Esophagus muscularis mucosa (tissue), 4 donors: ENCODE measurements at regions not wholly inside any gene's neighbourhood (a gene's known extent, or its start where the extent isn't known, plus 50 kb on each side); places are given as distances from the start of the nearest gene placed in this dataset.

Experiments used
- DNase-seq: peaks from one replicate; pipeline ENCODE4 v3.0.0-alpha.2; 2017; ENCODE audit errors: extremely low spot score
- H3K27ac ChIP-seq, 4 donors: fragments of 200-600 bp; sonication (generic); replicated peaks in 1 of 4; 1 replicate in 3 of 4; 2 replicates in 1 of 4; pipeline ENCODE4 v1.5.1; 2016 to 2019; ENCODE audit warnings: mild to moderate bottlenecking in 1 of 4
- H3K27me3 ChIP-seq, 4 donors: fragments of 200-600 bp; sonication (generic); one replicate each; pipeline versions ENCODE4 v1.5.1 to v1.6.0; 2016 to 2019
- H3K36me3 ChIP-seq, 4 donors: fragments of 200-600 bp; sonication (generic); one replicate each; pipeline ENCODE4 v1.5.1; 2016 to 2019
- H3K4me1 ChIP-seq, 4 donors: fragments of 200-600 bp; sonication (generic); one replicate each; pipeline ENCODE4 v1.5.1; 2016 to 2019
- H3K4me3 ChIP-seq, 4 donors: fragments of 200-600 bp; sonication (generic); 1 replicate in 2 of 4; 2 replicates in 2 of 4; pipeline ENCODE4 v1.5.1; 2016 to 2019; ENCODE audit warnings: mild to moderate bottlenecking in 4 of 4, moderate library complexity in 1 of 4
- H3K9me3 ChIP-seq, 4 donors: fragments of 200-600 bp; sonication (generic); 1 replicate in 3 of 4; 2 replicates in 1 of 4; pipeline ENCODE4 v1.5.1; 2016 to 2019
- EP300 ChIP-seq: sonication (generic); formaldehyde crosslinking; IDR thresholded peaks from one replicate; pipeline ENCODE4 v1.6.1; 2017; ENCODE audit warnings: antibody characterized with exemption
- POLR2A ChIP-seq: fragments of 450-650 bp; IDR thresholded peaks from one replicate; pipeline ENCODE4 v1.6.1; 2017; ENCODE audit warnings: antibody characterized with exemption, moderate library complexity, mild to moderate bottlenecking, low read depth
- POLR2AphosphoS5 ChIP-seq, 2 donors: sonication (generic); formaldehyde crosslinking; IDR thresholded peaks; one replicate each; pipeline ENCODE4 v1.6.1; 2017; ENCODE audit warnings: antibody characterized with exemption in 2 of 2
- WGBS: methylation state at CpG from one replicate; pipeline ENCODE4 v1.1.5; 2018; 5-methylcytosine and 5-hydroxymethylcytosine counted together
- intact Hi-C: fragments of 100-400 bp; cut with DNase I; formaldehyde crosslinking; loops from one replicate; pipeline ENCODE4 v1.15.1; 2023
- TF ChIP-seq, protein P1 (sequence below), 3 experiments: fragments of 200-600 bp in 2 of 3; fragments of 450-650 bp in 1 of 3; sonication (generic) in 2 of 3; IDR thresholded peaks; one replicate each; pipeline ENCODE4 v1.5.1; 2017 to 2019; ENCODE audit warnings: antibody characterized with exemption in 3 of 3, mild to moderate bottlenecking in 2 of 3, moderate library complexity in 1 of 3

DNA sequence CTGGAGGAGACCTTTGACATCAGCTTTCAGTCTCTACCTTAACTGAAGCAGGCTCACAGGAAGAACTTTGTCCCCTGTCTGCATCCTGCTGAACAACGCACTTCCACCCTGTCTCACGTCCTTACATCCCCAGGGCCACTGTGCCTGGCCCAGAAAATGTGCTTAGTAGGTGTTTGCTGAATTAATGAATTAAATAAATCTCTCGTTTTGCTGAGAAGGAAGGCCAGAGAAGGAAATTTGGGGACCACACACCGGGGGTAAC is 54.3 kb upstream of the CREB3L1 start:
- Histone ChIP-seq H3K9me3 (no peaks in the 10 kb centered on the region), H3K27ac (no peak overlapping the region), H3K4me3 (no peak overlapping the region), H3K36me3 (no peaks in the 10 kb centered on the region), H3K4me1 (no peaks in the 10 kb centered on the region), H3K27me3 (peaks cover 0 to 21% (median 0%) of the 10 kb centered on the region in 4 donors)
- WGBS = 91% methylated on average over 4 of the region's 4 CpGs
- no peak for DNase-seq
- TF ChIP-seq EP300 (no peak), POLR2A (no peak), POLR2AphosphoS5 (IDR thresholded peaks at IDR 0.05) (no peak)
- TF ChIP-seq, protein P1, sequence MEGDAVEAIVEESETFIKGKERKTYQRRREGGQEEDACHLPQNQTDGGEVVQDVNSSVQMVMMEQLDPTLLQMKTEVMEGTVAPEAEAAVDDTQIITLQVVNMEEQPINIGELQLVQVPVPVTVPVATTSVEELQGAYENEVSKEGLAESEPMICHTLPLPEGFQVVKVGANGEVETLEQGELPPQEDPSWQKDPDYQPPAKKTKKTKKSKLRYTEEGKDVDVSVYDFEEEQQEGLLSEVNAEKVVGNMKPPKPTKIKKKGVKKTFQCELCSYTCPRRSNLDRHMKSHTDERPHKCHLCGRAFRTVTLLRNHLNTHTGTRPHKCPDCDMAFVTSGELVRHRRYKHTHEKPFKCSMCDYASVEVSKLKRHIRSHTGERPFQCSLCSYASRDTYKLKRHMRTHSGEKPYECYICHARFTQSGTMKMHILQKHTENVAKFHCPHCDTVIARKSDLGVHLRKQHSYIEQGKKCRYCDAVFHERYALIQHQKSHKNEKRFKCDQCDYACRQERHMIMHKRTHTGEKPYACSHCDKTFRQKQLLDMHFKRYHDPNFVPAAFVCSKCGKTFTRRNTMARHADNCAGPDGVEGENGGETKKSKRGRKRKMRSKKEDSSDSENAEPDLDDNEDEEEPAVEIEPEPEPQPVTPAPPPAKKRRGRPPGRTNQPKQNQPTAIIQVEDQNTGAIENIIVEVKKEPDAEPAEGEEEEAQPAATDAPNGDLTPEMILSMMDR (IDR thresholded peaks at IDR 0.05) = no peak
- intact Hi-C loops = no loop called here

DNA sequence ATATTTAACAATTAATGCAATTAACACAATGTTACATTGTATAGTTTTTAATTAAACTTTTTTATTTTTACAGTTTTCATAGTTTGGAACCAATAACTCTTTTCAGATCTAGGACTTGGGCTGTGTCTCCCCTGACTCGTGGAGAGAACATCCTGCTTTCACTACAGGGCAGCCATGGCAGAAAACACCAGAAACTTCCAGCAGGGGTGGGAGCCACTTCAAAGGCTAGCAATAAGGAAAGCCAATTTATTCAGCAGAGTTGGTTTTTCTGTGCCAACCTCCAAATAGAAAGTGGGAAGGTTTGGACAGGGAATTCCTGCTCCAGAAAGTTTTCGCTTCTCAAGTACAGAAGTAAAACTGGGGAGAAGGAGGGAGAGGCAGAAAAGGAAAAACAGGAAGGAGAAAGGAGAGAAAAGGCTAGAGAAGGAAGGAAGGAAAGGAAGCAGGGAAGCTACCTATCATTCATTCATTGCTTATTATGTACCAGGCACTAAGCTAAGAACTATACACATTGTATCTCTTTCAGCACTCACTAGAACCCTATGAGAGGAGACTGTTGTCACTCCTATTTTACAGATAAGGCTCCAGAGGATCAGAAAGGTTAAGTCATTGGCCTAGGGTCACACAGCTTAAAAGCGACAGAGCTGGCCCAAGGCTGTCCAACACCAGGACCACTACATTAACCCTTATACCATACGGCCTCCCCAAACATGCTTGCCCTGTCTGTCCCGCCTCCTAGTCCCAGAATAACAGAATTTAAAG is 54.8 kb upstream of the CREB3L1 start:
- Histone ChIP-seq H3K9me3 (no peaks in the 10 kb centered on the region), H3K4me3 (no peak overlapping the region), H3K4me1 (no peaks in the 10 kb centered on the region), H3K27me3 (peaks cover 0 to 16% (median 0%) of the 10 kb centered on the region in 4 donors), H3K36me3 (no peaks in the 10 kb centered on the region), H3K27ac (no peak overlapping the region)
- TF ChIP-seq EP300 = no peak
- TF ChIP-seq, protein P1 (IDR thresholded peaks at IDR 0.05) = no peak
- no peak for TF ChIP-seq POLR2AphosphoS5 (IDR thresholded peaks at IDR 0.05)
- 70% methylated on average over 5 of the region's 5 CpGs for WGBS
- DNase-seq = no peak
- intact Hi-C loops = no loop called here

DNA sequence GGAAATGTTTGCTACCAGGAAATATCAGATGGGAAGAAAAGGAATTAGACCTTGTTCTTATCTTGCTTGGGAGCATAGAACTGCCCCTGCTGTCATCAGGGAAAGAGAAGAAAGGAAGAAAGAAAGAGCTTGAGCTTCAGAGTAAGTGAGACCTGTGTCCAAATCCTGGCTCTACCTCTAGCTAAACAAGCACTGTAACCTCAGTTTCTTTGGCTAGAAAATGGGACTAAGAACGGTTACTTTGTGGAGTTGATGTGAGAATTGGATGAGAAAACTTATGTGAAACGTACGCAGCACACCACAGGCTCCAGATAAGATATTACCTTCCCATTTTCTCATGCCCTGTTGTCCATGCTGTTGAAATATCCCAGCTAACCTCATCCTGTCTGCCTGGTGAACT is 57.1 kb upstream of the CREB3L1 start:
- Histone ChIP-seq H3K36me3 (no peaks in the 10 kb centered on the region), H3K9me3 (no peaks in the 10 kb centered on the region), H3K27me3 (peaks cover 0 to 13% (median 0%) of the 10 kb centered on the region in 4 donors), H3K4me3 (no peak overlapping the region), H3K4me1 (peaks cover 0 to 4% (median 0%) of the 10 kb centered on the region in 4 donors), H3K27ac (no peak overlapping the region)
- intact Hi-C loops = no loop called here
- 93% methylated on average over 3 of the region's 3 CpGs for WGBS
- DNase-seq = no peak
- no peak for TF ChIP-seq POLR2A
- no peak for TF ChIP-seq EP300
- no peak for TF ChIP-seq POLR2AphosphoS5 (IDR thresholded peaks at IDR 0.05)
- TF ChIP-seq, protein P1 (IDR thresholded peaks at IDR 0.05) = no peak

DNA sequence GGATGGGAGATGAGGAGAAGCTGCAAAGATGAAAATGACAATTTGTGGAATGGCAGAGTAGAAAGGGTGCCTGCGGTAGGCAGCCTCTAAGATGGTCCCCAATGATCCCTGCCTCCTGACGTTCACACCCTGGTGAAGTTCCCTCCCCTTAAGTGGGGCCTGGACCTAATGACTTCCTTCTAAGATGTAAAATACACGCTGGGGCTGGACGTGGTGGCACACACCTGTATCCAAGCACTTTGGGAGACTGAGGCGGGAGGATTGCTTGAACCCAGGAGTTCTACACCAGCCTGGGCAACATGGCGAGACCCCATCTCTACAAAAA is 60.7 kb upstream of the CREB3L1 start:
- TF ChIP-seq POLR2AphosphoS5 (IDR thresholded peaks at IDR 0.05) = no peak
- TF ChIP-seq POLR2A = no peak
- no peak for TF ChIP-seq EP300
- TF ChIP-seq, protein P1 (IDR thresholded peaks at IDR 0.05) = no peak
- DNase-seq = no peak
- no peak overlapping the region for H3K27ac ChIP-seq
- peaks cover 0 to 7% (median 0%) of the 10 kb centered on the region in 4 donors for H3K27me3 ChIP-seq
- H3K36me3 ChIP-seq = no peaks in the 10 kb centered on the region
- intact Hi-C loops = no loop called here
- 83% methylated on average over 6 of the region's 6 CpGs for WGBS
- peak overlapping the region in 2 of 4 donors; percentile 45 to 49 for H3K4me3 ChIP-seq
- H3K9me3 ChIP-seq = no peaks in the 10 kb centered on the region
- peaks cover 0 to 4% (median 0%) of the 10 kb centered on the region in 4 donors for H3K4me1 ChIP-seq
